HEK293 (cell line): ENCODE measurements at regions not wholly inside any gene's neighbourhood (a gene's known extent, or its start where the extent isn't known, plus 50 kb on each side); places are given as distances from the start of the nearest gene placed in this dataset.

Experiments used
- CTCF ChIA-PET: fragments of 350-600 bp; formaldehyde crosslinking; extraction: SDS; loops from one replicate; lab custom pipeline; 2021; ENCODE audit warnings: antibody characterized with exemption; lab: Yijun Ruan, JAX
- POLR2A ChIA-PET: fragments of 300-600 bp; formaldehyde crosslinking; extraction: SDS; loops from one replicate; lab custom pipeline; 2020; ENCODE audit warnings: antibody characterized with exemption, inconsistent platforms; lab: Yijun Ruan, JAX
- H3K27ac ChIP-seq: fragments of 200-500 bp; sonication (Bioruptor generic); 2 replicates; pipeline ENCODE4 v1.5.1; 2014; ENCODE audit warnings: low read depth, low read length, control low read depth, inconsistent platforms; ENCODE audit errors: extremely low read depth
- H3K36me3 ChIP-seq, 2 experiments: fragments of 200-500 bp in 1 of 2; sonication (Bioruptor generic) in 1 of 2; 1 replicate in 1 of 2; 2 replicates in 1 of 2; pipeline ENCODE4 v1.5.1; 2014 to 2017; ENCODE audit warnings: inconsistent platforms in 2 of 2, low read length in 2 of 2; ENCODE audit not compliant: control insufficient read depth in 2 of 2, insufficient read depth in 1 of 2
- H3K4me1 ChIP-seq: fragments of 200-500 bp; sonication (Bioruptor generic); 2 replicates; pipeline ENCODE4 v1.5.1; 2014; ENCODE audit warnings: mild to moderate bottlenecking, low read length, inconsistent platforms; ENCODE audit not compliant: control insufficient read depth, insufficient read depth
- H3K4me3 ChIP-seq: 2 replicates; pipeline ENCODE4 v1.5.1; 2011; ENCODE audit warnings: low read depth, mild to moderate bottlenecking, control low read depth, low read length, moderate library complexity
- H3K9me3 ChIP-seq: fragments of 200-500 bp; sonication (Bioruptor generic); 2 replicates; pipeline ENCODE4 v1.5.1; 2014; ENCODE audit warnings: low read depth, low read length, inconsistent platforms; ENCODE audit not compliant: control insufficient read depth, insufficient read depth
- MYNN ChIP-seq: fragments of 450-650 bp; formaldehyde crosslinking; IDR thresholded peaks from 2 replicates; pipeline ENCODE4 v1.5.1; 2016; ENCODE audit warnings: missing biosample characterization, missing genetic modification characterization, borderline replicate concordance
- RBAK ChIP-seq: fragments of 450-650 bp; formaldehyde crosslinking; IDR thresholded peaks from 2 replicates; pipeline ENCODE4 v1.5.1; 2016; ENCODE audit warnings: missing biosample characterization, missing genetic modification characterization
- SALL2 ChIP-seq: fragments of 450-650 bp; formaldehyde crosslinking; IDR thresholded peaks from 2 replicates; pipeline ENCODE4 v1.5.0; 2017; ENCODE audit warnings: missing biosample characterization, mild to moderate bottlenecking, missing genetic modification characterization, borderline replicate concordance
- SP2 ChIP-seq: fragments of 450-650 bp; formaldehyde crosslinking; IDR thresholded peaks from 2 replicates; pipeline ENCODE4 v1.5.1; 2016; ENCODE audit warnings: missing biosample characterization, missing genetic modification characterization
- ZBTB1 ChIP-seq: fragments of 450-650 bp; formaldehyde crosslinking; IDR thresholded peaks from 2 replicates; pipeline ENCODE4 v1.5.1; 2016; ENCODE audit warnings: missing biosample characterization, missing genetic modification characterization
- ZBTB17 ChIP-seq: fragments of 450-650 bp; formaldehyde crosslinking; IDR thresholded peaks from 2 replicates; pipeline ENCODE4 v1.5.1; 2016; ENCODE audit warnings: missing biosample characterization, missing genetic modification characterization
- ZNF211 ChIP-seq: fragments of 450-650 bp; formaldehyde crosslinking; IDR thresholded peaks from 2 replicates; pipeline ENCODE4 v1.5.1; 2016; ENCODE audit warnings: low read depth, missing biosample characterization, missing genetic modification characterization
- ZNF223 ChIP-seq: fragments of 450-650 bp; formaldehyde crosslinking; IDR thresholded peaks from 2 replicates; pipeline ENCODE4 v1.5.1; 2016; ENCODE audit warnings: missing biosample characterization, missing genetic modification characterization
- ZNF23 ChIP-seq: fragments of 450-650 bp; formaldehyde crosslinking; IDR thresholded peaks from 2 replicates; pipeline ENCODE4 v1.5.1; 2016; ENCODE audit warnings: missing biosample characterization, missing genetic modification characterization, borderline replicate concordance
- ZNF266 ChIP-seq: fragments of 450-650 bp; formaldehyde crosslinking; IDR thresholded peaks from 2 replicates; pipeline ENCODE4 v1.5.1; 2016; ENCODE audit warnings: missing biosample characterization, missing genetic modification characterization, low read depth
- ZNF514 ChIP-seq: fragments of 450-650 bp; formaldehyde crosslinking; IDR thresholded peaks from 2 replicates; pipeline ENCODE4 v1.5.1; 2016; ENCODE audit warnings: missing biosample characterization, missing genetic modification characterization
- ZNF521 ChIP-seq: fragments of 450-650 bp; formaldehyde crosslinking; IDR thresholded peaks from 2 replicates; pipeline ENCODE4 v1.5.1; 2017; ENCODE audit warnings: missing biosample characterization, mild to moderate bottlenecking, missing genetic modification characterization
- ZNF549 ChIP-seq: fragments of 450-650 bp; IDR thresholded peaks from 2 replicates; pipeline ENCODE4 v1.5.1; 2018; ENCODE audit warnings: missing biosample characterization, missing genetic modification characterization, mild to moderate bottlenecking, inconsistent platforms, moderate library complexity
- ZNF776 ChIP-seq: fragments of 450-650 bp; formaldehyde crosslinking; IDR thresholded peaks from 2 replicates; pipeline ENCODE4 v1.5.0; 2017; ENCODE audit warnings: missing biosample characterization, missing genetic modification characterization, borderline replicate concordance
- TF ChIP-seq, protein P1 (sequence below): fragments of 450-650 bp; formaldehyde crosslinking; IDR thresholded peaks from 2 replicates; pipeline ENCODE4 v1.5.1; 2016; ENCODE audit warnings: missing biosample characterization, missing genetic modification characterization
- TF ChIP-seq, protein P2 (sequence below): fragments of 450-650 bp; formaldehyde crosslinking; IDR thresholded peaks from 2 replicates; pipeline ENCODE4 v1.5.1; 2016; ENCODE audit warnings: missing biosample characterization, missing genetic modification characterization
- TF ChIP-seq, protein P3 (sequence below): fragments of 450-650 bp; formaldehyde crosslinking; IDR thresholded peaks from 2 replicates; pipeline ENCODE4 v1.5.1; 2016; ENCODE audit warnings: missing biosample characterization, missing genetic modification characterization, borderline replicate concordance
- TF ChIP-seq, protein P4 (sequence below): fragments of 450-650 bp; formaldehyde crosslinking; IDR thresholded peaks from 2 replicates; pipeline ENCODE4 v1.5.1; 2016; ENCODE audit warnings: missing biosample characterization, missing genetic modification characterization, borderline replicate concordance

DNA sequence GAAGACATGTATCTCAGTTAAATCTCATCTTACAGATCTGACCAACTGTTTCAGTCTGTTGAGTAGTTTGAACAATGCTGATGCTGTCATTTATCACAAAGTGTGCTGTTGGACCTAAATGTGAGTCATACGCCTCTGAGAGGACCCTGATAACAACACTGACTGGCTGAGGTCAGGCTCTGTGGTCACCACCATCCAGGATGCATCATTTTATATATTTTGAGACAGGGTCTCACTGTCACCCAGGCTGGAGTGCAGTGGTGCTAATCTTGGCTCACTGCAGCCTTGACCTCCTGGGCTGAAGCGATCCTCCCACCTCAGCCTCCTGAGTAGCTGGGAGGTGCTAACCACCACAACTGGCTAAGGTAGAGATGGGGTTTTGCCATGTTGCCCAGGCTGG, 181.0 kb upstream of the RGS6 start (continued):
- TF ChIP-seq, protein P1, sequence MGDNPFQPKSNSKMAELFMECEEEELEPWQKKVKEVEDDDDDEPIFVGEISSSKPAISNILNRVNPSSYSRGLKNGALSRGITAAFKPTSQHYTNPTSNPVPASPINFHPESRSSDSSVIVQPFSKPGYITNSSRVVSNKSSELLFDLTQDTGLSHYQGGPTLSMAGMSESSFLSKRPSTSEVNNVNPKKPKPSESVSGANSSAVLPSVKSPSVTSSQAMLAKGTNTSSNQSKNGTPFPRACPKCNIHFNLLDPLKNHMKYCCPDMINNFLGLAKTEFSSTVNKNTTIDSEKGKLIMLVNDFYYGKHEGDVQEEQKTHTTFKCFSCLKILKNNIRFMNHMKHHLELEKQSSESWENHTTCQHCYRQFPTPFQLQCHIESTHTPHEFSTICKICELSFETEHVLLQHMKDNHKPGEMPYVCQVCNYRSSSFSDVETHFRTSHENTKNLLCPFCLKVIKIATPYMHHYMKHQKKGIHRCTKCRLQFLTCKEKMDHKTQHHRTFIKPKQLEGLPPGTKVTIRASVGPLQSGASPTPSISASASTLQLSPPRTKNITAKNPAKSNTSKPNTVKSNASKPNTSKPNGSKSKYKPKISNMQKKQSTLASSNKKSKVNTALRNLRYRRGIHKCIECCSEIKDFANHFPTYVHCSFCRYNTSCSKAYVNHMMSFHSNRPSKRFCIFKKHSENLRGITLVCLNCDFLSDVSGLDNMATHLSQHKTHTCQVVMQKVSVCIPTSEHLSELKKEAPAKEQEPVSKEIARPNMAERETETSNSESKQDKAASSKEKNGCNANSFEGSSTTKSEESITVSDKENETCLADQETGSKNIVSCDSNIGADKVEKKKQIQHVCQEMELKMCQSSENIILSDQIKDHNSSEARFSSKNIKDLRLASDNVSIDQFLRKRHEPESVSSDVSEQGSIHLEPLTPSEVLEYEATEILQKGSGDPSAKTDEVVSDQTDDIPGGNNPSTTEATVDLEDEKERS (tag by site-specific recombination): no peak

DNA sequence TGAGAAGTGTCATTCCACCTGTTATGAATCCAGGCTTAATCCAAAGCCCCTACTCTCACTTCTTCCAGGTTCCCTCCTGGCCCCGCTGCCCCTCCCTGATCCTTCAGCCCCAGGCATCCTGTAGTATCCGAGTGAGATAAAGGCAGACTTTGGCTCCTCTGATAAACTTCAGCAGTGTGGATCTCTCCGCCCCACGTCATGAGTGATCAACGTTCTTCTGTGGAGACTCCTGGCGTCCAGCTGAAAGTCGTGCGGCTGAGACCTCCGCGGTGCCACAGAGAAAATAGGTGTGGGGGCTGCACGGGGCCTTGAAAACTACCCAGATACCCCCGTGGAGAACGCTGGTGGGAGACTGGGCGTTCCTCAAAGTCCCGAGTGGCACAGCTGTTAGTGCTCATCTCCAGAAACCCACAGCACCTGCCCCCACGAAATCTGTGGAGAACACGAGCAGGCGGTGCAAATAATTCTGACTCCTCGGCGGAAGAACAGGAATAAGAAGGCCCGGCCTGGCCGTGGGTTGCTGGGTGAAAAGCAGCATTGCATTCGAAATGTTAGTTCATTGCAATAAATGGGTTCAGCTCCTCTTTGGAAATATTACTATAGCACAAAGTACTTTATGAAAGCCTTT, 180.0 kb upstream of the RGS6 start:
- ChIA-PET POLR2A (interaction anchor here (0.7 kb wide), 1 partner anchor 431 kb away, joined by 3 read pairs; no protein-coding TSS in a partner anchor), CTCF (interaction anchor here (0.6 to 3.0 kb wide), 29 partner anchors 9 to 665 kb away, joined by 3 to 30 read pairs (median 4); no protein-coding TSS in a partner anchor)
- Histone ChIP-seq H3K4me3 (no peak overlapping the region), H3K9me3 (no peaks in the 10 kb centered on the region), H3K4me1 (0 out of 2 replicates have a peak, but pooled peaks cover 2% of the 10 kb centered on the region), H3K27ac (no peak overlapping the region), H3K36me3 (no peaks in the 10 kb centered on the region)
- no peak for TF ChIP-seq ZNF223 (tag by site-specific recombination)
- no peak for TF ChIP-seq ZNF514 (tag by site-specific recombination)
- TF ChIP-seq ZNF549 (tag by site-specific recombination): no peak
- no peak for TF ChIP-seq ZBTB1
- TF ChIP-seq, protein P2, sequence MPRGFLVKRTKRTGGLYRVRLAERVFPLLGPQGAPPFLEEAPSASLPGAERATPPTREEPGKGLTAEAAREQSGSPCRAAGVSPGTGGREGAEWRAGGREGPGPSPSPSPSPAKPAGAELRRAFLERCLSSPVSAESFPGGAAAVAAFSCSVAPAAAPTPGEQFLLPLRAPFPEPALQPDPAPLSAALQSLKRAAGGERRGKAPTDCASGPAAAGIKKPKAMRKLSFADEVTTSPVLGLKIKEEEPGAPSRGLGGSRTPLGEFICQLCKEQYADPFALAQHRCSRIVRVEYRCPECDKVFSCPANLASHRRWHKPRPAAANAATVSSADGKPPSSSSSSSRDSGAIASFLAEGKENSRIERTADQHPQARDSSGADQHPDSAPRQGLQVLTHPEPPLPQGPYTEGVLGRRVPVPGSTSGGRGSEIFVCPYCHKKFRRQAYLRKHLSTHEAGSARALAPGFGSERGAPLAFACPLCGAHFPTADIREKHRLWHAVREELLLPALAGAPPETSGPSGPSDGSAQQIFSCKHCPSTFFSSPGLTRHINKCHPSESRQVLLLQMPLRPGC (tag by site-specific recombination): no peak
- TF ChIP-seq ZNF776 (tag by site-specific recombination): no peak
- no peak for TF ChIP-seq SALL2 (tag by site-specific recombination)
- no peak for TF ChIP-seq ZNF211 (tag by site-specific recombination)
- TF ChIP-seq ZNF266 (tag by site-specific recombination): no peak
- TF ChIP-seq ZNF23 (tag by site-specific recombination): no peak
- TF ChIP-seq, protein P3, sequence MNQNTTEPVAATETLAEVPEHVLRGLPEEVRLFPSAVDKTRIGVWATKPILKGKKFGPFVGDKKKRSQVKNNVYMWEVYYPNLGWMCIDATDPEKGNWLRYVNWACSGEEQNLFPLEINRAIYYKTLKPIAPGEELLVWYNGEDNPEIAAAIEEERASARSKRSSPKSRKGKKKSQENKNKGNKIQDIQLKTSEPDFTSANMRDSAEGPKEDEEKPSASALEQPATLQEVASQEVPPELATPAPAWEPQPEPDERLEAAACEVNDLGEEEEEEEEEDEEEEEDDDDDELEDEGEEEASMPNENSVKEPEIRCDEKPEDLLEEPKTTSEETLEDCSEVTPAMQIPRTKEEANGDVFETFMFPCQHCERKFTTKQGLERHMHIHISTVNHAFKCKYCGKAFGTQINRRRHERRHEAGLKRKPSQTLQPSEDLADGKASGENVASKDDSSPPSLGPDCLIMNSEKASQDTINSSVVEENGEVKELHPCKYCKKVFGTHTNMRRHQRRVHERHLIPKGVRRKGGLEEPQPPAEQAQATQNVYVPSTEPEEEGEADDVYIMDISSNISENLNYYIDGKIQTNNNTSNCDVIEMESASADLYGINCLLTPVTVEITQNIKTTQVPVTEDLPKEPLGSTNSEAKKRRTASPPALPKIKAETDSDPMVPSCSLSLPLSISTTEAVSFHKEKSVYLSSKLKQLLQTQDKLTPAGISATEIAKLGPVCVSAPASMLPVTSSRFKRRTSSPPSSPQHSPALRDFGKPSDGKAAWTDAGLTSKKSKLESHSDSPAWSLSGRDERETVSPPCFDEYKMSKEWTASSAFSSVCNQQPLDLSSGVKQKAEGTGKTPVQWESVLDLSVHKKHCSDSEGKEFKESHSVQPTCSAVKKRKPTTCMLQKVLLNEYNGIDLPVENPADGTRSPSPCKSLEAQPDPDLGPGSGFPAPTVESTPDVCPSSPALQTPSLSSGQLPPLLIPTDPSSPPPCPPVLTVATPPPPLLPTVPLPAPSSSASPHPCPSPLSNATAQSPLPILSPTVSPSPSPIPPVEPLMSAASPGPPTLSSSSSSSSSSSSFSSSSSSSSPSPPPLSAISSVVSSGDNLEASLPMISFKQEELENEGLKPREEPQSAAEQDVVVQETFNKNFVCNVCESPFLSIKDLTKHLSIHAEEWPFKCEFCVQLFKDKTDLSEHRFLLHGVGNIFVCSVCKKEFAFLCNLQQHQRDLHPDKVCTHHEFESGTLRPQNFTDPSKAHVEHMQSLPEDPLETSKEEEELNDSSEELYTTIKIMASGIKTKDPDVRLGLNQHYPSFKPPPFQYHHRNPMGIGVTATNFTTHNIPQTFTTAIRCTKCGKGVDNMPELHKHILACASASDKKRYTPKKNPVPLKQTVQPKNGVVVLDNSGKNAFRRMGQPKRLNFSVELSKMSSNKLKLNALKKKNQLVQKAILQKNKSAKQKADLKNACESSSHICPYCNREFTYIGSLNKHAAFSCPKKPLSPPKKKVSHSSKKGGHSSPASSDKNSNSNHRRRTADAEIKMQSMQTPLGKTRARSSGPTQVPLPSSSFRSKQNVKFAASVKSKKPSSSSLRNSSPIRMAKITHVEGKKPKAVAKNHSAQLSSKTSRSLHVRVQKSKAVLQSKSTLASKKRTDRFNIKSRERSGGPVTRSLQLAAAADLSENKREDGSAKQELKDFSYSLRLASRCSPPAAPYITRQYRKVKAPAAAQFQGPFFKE (tag by site-specific recombination): no peak
- TF ChIP-seq, protein P4, sequence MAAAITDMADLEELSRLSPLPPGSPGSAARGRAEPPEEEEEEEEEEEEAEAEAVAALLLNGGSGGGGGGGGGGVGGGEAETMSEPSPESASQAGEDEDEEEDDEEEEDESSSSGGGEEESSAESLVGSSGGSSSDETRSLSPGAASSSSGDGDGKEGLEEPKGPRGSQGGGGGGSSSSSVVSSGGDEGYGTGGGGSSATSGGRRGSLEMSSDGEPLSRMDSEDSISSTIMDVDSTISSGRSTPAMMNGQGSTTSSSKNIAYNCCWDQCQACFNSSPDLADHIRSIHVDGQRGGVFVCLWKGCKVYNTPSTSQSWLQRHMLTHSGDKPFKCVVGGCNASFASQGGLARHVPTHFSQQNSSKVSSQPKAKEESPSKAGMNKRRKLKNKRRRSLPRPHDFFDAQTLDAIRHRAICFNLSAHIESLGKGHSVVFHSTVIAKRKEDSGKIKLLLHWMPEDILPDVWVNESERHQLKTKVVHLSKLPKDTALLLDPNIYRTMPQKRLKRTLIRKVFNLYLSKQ (tag by site-specific recombination): no peak
- no peak for TF ChIP-seq MYNN
- no peak for TF ChIP-seq ZBTB17 (tag by site-specific recombination)
- no peak for TF ChIP-seq ZNF521 (tag by site-specific recombination)
- TF ChIP-seq RBAK (tag by site-specific recombination): no peak
- TF ChIP-seq SP2 (tag by site-specific recombination): no peak
